ENCODE measurements at regions not wholly inside any gene's neighbourhood (a gene's known extent, or its start where the extent isn't known, plus 50 kb on each side); places are given as distances from the start of the nearest gene placed in this dataset.

- TF ChIP-seq CTCF (IDR thresholded peaks at IDR 0.05) (no peak), POLR2A (IDR thresholded peaks at IDR 0.05) (no peak)
Measured at GRCh38 chr1:90384193-90384592, 332.9 kb downstream of the BARHL2 start.
